ENCODE measurements at regions not wholly inside any gene's neighbourhood (a gene's known extent, or its start where the extent isn't known, plus 50 kb on each side); places are given as distances from the start of the nearest gene placed in this dataset.

- TF ChIP-seq CTCF (IDR thresholded peaks at IDR 0.05; ENCODE audit: control extremely low read depth in 1 of 3, insufficient read depth in 1 of 3, low read depth in 1 of 3, low read length in 3 of 3) (no peak), RFX5 (IDR thresholded peaks at IDR 0.05; ENCODE audit: borderline replicate concordance, low read depth, low read length) (no peak), POLR2AphosphoS5 (IDR thresholded peaks at IDR 0.05; ENCODE audit: low read depth, low read length) (no peak), JUND (IDR thresholded peaks at IDR 0.05; ENCODE audit: low read length) (no peak)
These were observed 210.0 kb downstream of the TMEM114 start for GRCh38 chr16:8380311-8380710.
